Lung (tissue), 11 donors: ENCODE measurements at regions not wholly inside any gene's neighbourhood (a gene's known extent, or its start where the extent isn't known, plus 50 kb on each side); places are given as distances from the start of the nearest gene placed in this dataset.

Source experiments
- ATAC-seq: fragments of 200-7000 bp; cut with Tn5 transposase; one replicate; pipeline ENCODE4 v1.9.1; 2020; ENCODE audit warnings: moderate number of reproducible peaks; ENCODE audit not compliant: insufficient read depth, low FRiP score
- DNase-seq, 3 donors: peaks; one replicate each; pipeline ENCODE4 v3.0.0-alpha.2; 2013 to 2017
- H3K27ac ChIP-seq, 2 donors: one replicate each; pipeline ENCODE4 v1.5.1; 2013; ENCODE audit warnings: mild to moderate bottlenecking in 2 of 2, moderate library complexity in 2 of 2, control low read depth in 1 of 2, inconsistent platforms in 1 of 2, low read depth in 1 of 2, low read length in 1 of 2
- H3K27me3 ChIP-seq, 3 donors: one replicate each; pipeline ENCODE4 v1.5.1; 2013; ENCODE audit warnings: low read length in 2 of 3; ENCODE audit not compliant: control insufficient read depth in 3 of 3, insufficient read depth in 3 of 3
- H3K36me3 ChIP-seq, 4 donors: one replicate each; pipeline ENCODE4 v1.5.1; 2013; ENCODE audit warnings: low read length in 4 of 4, mild to moderate bottlenecking in 1 of 4, moderate library complexity in 1 of 4; ENCODE audit not compliant: control insufficient read depth in 4 of 4, insufficient read depth in 4 of 4
- H3K4me1 ChIP-seq, 5 donors: one replicate each; pipeline ENCODE4 v1.5.1; 2013; ENCODE audit warnings: low read length in 5 of 5, mild to moderate bottlenecking in 2 of 5, moderate library complexity in 1 of 5; ENCODE audit not compliant: control insufficient read depth in 5 of 5, insufficient read depth in 5 of 5
- H3K4me3 ChIP-seq: one replicate; pipeline ENCODE4 v1.5.1; 2013; ENCODE audit warnings: mild to moderate bottlenecking, control low read depth, moderate library complexity
- H3K9ac ChIP-seq, 2 donors: one replicate each; pipeline ENCODE4 v1.5.1; 2013; ENCODE audit warnings: low read length in 2 of 2, control low read depth in 1 of 2; ENCODE audit not compliant: insufficient read depth in 1 of 2
- H3K9me3 ChIP-seq, 4 donors: one replicate each; pipeline ENCODE4 v1.5.1; 2013; ENCODE audit warnings: low read length in 3 of 4, mild to moderate bottlenecking in 1 of 4, moderate library complexity in 1 of 4; ENCODE audit not compliant: control insufficient read depth in 4 of 4, insufficient read depth in 3 of 4
- WGBS, 2 donors: extraction: QIAGEN DNeasy Blood & Tissue Kit; methylation state at CpG; one replicate each; pipeline ENCODE4 v1.1.7; 2013; 5-methylcytosine and 5-hydroxymethylcytosine counted together
- TF ChIP-seq, protein P1 (sequence below): IDR thresholded peaks from 2 replicates; pipeline ENCODE4 v1.5.1; 2012; ENCODE audit warnings: mild to moderate bottlenecking; ENCODE audit errors: control extremely low read depth, extremely low read depth
- donor health status: control.
- donor health status: control.
- donor health status: Bipolar disorder and iron deficiency.
- donor health status: healthy.
- donor health status: DM: yes; HTN: yes; CAD: no.

DNA sequence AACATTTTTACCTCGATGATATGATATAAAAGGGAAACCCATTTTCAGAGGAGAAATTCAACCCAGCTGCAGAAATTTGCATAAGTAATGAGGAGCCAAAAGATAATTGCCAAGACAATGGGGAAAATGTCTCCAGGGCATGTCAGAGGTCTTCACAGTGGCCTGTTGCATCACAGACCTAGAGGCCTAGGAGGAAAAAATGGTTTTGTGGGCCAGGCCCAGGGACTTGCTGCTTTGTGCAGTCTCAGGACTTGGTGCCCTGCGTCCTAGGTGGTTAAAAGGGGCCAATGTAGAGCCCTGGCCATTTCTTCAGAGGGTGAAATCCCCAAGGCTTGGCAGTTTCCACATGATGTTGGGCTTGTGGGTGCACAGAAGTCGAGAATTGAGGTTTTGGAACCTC, 106.9 kb downstream of the CPXCR1 start:
- ATAC-seq (no peak), DNase-seq (no peak)
- Histone ChIP-seq H3K36me3 (no peaks in the 10 kb centered on the region), H3K4me1 (no peaks in the 10 kb centered on the region), H3K9ac (no peak overlapping the region), H3K27ac (no peak overlapping the region), H3K9me3 (peaks cover 0 to 7% (median 1%) of the 10 kb centered on the region in 4 donors), H3K4me3 (no peak overlapping the region), H3K27me3 (no peaks in the 10 kb centered on the region)
- WGBS, 2 donors: 50 to 56% methylated on average over 3 of the region's 3 CpGs
- TF ChIP-seq, protein P1, sequence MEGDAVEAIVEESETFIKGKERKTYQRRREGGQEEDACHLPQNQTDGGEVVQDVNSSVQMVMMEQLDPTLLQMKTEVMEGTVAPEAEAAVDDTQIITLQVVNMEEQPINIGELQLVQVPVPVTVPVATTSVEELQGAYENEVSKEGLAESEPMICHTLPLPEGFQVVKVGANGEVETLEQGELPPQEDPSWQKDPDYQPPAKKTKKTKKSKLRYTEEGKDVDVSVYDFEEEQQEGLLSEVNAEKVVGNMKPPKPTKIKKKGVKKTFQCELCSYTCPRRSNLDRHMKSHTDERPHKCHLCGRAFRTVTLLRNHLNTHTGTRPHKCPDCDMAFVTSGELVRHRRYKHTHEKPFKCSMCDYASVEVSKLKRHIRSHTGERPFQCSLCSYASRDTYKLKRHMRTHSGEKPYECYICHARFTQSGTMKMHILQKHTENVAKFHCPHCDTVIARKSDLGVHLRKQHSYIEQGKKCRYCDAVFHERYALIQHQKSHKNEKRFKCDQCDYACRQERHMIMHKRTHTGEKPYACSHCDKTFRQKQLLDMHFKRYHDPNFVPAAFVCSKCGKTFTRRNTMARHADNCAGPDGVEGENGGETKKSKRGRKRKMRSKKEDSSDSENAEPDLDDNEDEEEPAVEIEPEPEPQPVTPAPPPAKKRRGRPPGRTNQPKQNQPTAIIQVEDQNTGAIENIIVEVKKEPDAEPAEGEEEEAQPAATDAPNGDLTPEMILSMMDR: no peak

DNA sequence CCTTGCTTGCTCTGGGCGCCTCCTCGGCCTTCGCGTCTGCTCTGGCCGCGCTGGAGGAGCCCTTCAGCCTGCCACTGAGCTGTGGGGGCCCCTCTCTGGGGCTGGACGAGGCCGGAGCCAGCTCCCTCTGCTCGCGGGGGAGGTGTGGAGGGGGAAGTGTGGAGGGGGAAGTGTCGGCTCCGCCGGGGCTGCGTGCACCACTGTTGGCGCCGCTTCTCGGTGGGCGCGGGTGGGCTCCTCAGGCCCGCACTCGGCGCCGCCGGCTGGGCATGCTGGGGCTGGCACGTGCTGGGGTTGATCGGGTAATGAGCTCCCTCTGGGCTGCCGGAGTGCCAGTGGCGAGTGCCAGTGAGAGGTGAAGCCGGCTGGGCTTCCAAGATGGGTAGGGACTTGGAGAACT, 116.7 kb downstream of the CPXCR1 start:
- ATAC-seq: no peak
- DNase-seq: no peak
- no peaks in the 10 kb centered on the region for H3K27me3 ChIP-seq
- H3K36me3 ChIP-seq: no peaks in the 10 kb centered on the region
- TF ChIP-seq, protein P1: no peak
- no peaks in the 10 kb centered on the region for H3K4me1 ChIP-seq
- H3K9ac ChIP-seq: no peak overlapping the region
- no peak overlapping the region for H3K27ac ChIP-seq
- H3K4me3 ChIP-seq: no peak overlapping the region
- WGBS, 2 donors: 92 to 97% methylated on average over 23 to 29 of the region's 29 CpGs
- H3K9me3 ChIP-seq: no peaks in the 10 kb centered on the region

DNA sequence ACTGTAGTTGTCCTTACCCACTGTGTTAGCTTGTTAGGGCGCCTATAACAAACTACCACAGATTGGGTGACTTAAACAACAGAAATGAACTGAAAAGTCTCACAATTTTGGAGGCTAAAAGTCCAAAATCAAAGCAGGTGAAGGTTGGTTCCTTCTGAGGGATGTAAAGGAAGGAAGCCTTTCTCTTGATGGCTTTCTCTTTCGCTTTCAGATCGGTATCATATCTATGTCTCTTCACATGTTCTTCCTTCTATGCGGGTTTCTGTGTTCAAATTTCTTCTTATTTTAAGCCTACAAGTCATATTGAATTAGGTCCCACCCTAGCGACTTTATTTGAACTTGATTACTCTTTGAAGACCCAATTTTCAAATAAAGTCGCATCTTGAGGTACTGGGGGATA, 118.6 kb downstream of the CPXCR1 start:
- H3K27me3 ChIP-seq: no peaks in the 10 kb centered on the region
- WGBS, 2 donors: 79 to 90% methylated on average over 6 of the region's 6 CpGs
- H3K9ac ChIP-seq: no peak overlapping the region
- no peak overlapping the region for H3K4me3 ChIP-seq
- no peaks in the 10 kb centered on the region for H3K36me3 ChIP-seq
- ATAC-seq (no peak), DNase-seq (no peak)
- no peaks in the 10 kb centered on the region for H3K4me1 ChIP-seq
- H3K9me3 ChIP-seq: no peaks in the 10 kb centered on the region
- TF ChIP-seq, protein P1: no peak
- no peak overlapping the region for H3K27ac ChIP-seq

DNA sequence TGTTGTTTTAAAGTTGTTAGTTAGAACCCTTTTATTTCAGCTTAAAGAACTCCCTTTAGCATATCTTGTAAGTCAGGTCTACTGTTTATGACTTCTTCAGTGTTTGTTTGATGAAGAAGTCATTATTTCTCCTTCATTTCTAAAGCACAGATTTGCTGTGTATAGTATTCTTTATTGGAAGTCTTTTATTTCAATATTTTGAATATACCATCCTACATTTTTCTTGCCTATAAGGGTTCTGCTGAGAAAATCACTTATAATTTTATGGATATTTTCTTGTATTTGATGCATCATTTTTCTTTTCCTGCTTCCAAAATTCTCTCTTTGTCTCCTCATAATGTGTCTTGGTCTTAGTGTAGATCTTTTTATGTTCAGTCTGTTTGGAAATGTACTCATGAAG, 134.5 kb downstream of the CPXCR1 start:
- Histone ChIP-seq H3K9ac (no peak overlapping the region), H3K4me1 (no peaks in the 10 kb centered on the region), H3K27me3 (no peaks in the 10 kb centered on the region), H3K9me3 (no peaks in the 10 kb centered on the region), H3K27ac (no peak overlapping the region), H3K36me3 (no peaks in the 10 kb centered on the region), H3K4me3 (no peak overlapping the region)
- DNase-seq: no peak
- no peak for ATAC-seq
- TF ChIP-seq, protein P1: no peak
